ENCODE measurements at regions not wholly inside any gene's neighbourhood (a gene's known extent, or its start where the extent isn't known, plus 50 kb on each side); places are given as distances from the start of the nearest gene placed in this dataset.
"Not testable (repeated sequence)": the region's sequence is repeated elsewhere in the genome, so short reads cannot be mapped to it uniquely, and the experiment has no call there.

- not testable (repeated sequence) for DNase-seq (ENCODE audit: low read depth)
Measured at GRCh38 chr4:11947629-11948028, 518.9 kb upstream of the HS3ST1 start.

GRCh38 chr4:11937941-11938340 lies 509.2 kb upstream of the HS3ST1 start:
- DNase-seq (ENCODE audit: low read depth), result no peak

- DNase-seq (ENCODE audit: low read depth), result no peak
Measured at GRCh38 chr4:11931266-11931820, 502.6 kb upstream of the HS3ST1 start.

GRCh38 chr4:11929080-11929479 lies 500.4 kb upstream of the HS3ST1 start:
- DNase-seq (ENCODE audit: low read depth), result no peak

GRCh38 chr4:11919316-11919715 lies 490.6 kb upstream of the HS3ST1 start:
- no peak for DNase-seq (ENCODE audit: low read depth)

- no peak for DNase-seq (ENCODE audit: low read depth)
Measured at GRCh38 chr4:11914406-11914805, 485.7 kb upstream of the HS3ST1 start.

GRCh38 chr4:11912886-11913285 lies 484.2 kb upstream of the HS3ST1 start:
- DNase-seq (ENCODE audit: low read depth), result no peak

- DNase-seq (ENCODE audit: low read depth), result no peak
Measured at GRCh38 chr4:11910812-11911211, 482.1 kb upstream of the HS3ST1 start.

- no peak for DNase-seq (ENCODE audit: low read depth)
Measured at GRCh38 chr4:11908712-11909111, 480.0 kb upstream of the HS3ST1 start.

- no peak for DNase-seq (ENCODE audit: low read depth)
Measured at GRCh38 chr4:11908205-11908604, 479.5 kb upstream of the HS3ST1 start.

GRCh38 chr4:11904846-11905739 lies 476.4 kb upstream of the HS3ST1 start:
- DNase-seq (ENCODE audit: low read depth), result no peak

- DNase-seq (ENCODE audit: low read depth), result no peak
Measured at GRCh38 chr4:11904117-11904535, 475.4 kb upstream of the HS3ST1 start.

- no peak for DNase-seq (ENCODE audit: low read depth)
Measured at GRCh38 chr4:11901089-11901488, 472.4 kb upstream of the HS3ST1 start.

GRCh38 chr4:11900359-11900758 lies 471.7 kb upstream of the HS3ST1 start:
- DNase-seq (ENCODE audit: low read depth), result no peak

- DNase-seq (ENCODE audit: low read depth), result no peak
Measured at GRCh38 chr4:11898796-11899195, 470.1 kb upstream of the HS3ST1 start.

- DNase-seq (ENCODE audit: low read depth), result no peak
Measured at GRCh38 chr4:11895766-11896165, 467.1 kb upstream of the HS3ST1 start.

- no peak for DNase-seq (ENCODE audit: low read depth)
Measured at GRCh38 chr4:11894977-11895376, 466.3 kb upstream of the HS3ST1 start.

GRCh38 chr4:11894221-11894620 lies 465.5 kb upstream of the HS3ST1 start:
- DNase-seq (ENCODE audit: low read depth), result no peak

GRCh38 chr4:11889099-11889498 lies 460.4 kb upstream of the HS3ST1 start:
- DNase-seq (ENCODE audit: low read depth), result no peak

GRCh38 chr4:11881947-11882346 lies 453.3 kb upstream of the HS3ST1 start:
- no peak for DNase-seq (ENCODE audit: low read depth)

- no peak for DNase-seq (ENCODE audit: low read depth)
Measured at GRCh38 chr4:11881364-11881763, 452.7 kb upstream of the HS3ST1 start.

GRCh38 chr4:11878241-11878640 lies 449.5 kb upstream of the HS3ST1 start:
- no peak for DNase-seq (ENCODE audit: low read depth)

- DNase-seq (ENCODE audit: low read depth), result no peak
Measured at GRCh38 chr4:11876104-11876503, 447.4 kb upstream of the HS3ST1 start.
